ENCODE measurements at regions not wholly inside any gene's neighbourhood (a gene's known extent, or its start where the extent isn't known, plus 50 kb on each side); places are given as distances from the start of the nearest gene placed in this dataset.

DNA sequence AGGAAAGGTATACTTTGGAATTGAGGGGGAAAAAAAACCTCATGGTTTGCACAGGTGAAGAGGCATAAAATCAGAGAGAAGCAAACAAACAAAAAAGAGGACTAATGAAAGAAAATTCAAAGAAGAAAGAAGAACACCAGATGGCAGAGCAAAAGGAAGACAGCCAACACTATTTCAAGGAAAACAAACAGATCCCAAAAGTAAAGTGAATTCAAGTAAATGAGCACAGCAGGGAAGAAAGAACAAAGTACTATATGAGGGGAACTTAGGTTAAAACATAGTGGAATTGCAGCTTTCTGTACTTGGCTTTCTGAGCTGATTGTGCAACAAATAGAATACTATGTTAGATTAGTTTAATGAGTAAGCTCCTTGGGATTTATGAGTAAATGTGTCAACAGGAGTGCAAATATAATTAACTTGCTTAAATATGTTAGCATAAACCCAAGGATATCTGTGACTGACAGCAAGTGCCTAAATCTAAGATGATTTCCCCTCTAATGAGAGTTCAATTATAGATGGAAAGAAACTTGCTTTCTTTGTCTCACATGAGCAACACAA, 404.6 kb upstream of the CNTN5 start:
- H3K27ac ChIP-seq (ENCODE audit: low read length) = no peak overlapping the region
- no peaks in the 10 kb centered on the region for H3K79me2 ChIP-seq (ENCODE audit: low read length)
- no peaks in the 10 kb centered on the region for H4K20me1 ChIP-seq (ENCODE audit: low read length)
- H3K4me2 ChIP-seq (ENCODE audit: low read length) = peak overlapping the region; percentile 2; the same call in 1 of the 2 replicates
- no peaks in the 10 kb centered on the region for H3K9me2 ChIP-seq (replicated peaks; ENCODE audit: low read length)
- no peaks in the 10 kb centered on the region for H3K27me3 ChIP-seq (ENCODE audit: low read length)
- no TSS peak for BruUV-seq (replicated peaks)
- H3K9me3 ChIP-seq (ENCODE audit: low read length) = no peaks in the 10 kb centered on the region; the same call in 1 of the 2 replicates
- CTCF ChIA-PET = no interaction called here
- no peak overlapping the region for H2AFZ ChIP-seq (ENCODE audit: low read length)
- no peaks in the 10 kb centered on the region for H3F3A ChIP-seq (ENCODE audit: low read length, unreplicated experiment)
- H3K9ac ChIP-seq (ENCODE audit: low read length) = no peak overlapping the region
- H3K36me3 ChIP-seq (ENCODE audit: low read depth, low read length) = no peaks in the 10 kb centered on the region
- ATAC-seq (no peak), DNase-seq (peak; percentile 52)
- H3K4me1 ChIP-seq (ENCODE audit: insufficient read depth, low read length) = no peaks in the 10 kb centered on the region
- POLR2A ChIA-PET (ENCODE audit: unreplicated experiment) = no interaction called here
- TF ChIP-seq, protein P1, sequence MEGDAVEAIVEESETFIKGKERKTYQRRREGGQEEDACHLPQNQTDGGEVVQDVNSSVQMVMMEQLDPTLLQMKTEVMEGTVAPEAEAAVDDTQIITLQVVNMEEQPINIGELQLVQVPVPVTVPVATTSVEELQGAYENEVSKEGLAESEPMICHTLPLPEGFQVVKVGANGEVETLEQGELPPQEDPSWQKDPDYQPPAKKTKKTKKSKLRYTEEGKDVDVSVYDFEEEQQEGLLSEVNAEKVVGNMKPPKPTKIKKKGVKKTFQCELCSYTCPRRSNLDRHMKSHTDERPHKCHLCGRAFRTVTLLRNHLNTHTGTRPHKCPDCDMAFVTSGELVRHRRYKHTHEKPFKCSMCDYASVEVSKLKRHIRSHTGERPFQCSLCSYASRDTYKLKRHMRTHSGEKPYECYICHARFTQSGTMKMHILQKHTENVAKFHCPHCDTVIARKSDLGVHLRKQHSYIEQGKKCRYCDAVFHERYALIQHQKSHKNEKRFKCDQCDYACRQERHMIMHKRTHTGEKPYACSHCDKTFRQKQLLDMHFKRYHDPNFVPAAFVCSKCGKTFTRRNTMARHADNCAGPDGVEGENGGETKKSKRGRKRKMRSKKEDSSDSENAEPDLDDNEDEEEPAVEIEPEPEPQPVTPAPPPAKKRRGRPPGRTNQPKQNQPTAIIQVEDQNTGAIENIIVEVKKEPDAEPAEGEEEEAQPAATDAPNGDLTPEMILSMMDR (conservative IDR thresholded peaks at IDR 0.05; ENCODE audit: low read depth, low read length) = no peak
- TF ChIP-seq EZH2phosphoT487 (IDR thresholded peaks at IDR 0.05; ENCODE audit: borderline replicate concordance, low read length) (no peak), EZH2 (IDR thresholded peaks at IDR 0.05; ENCODE audit: low read length, unreplicated experiment) (no peak)
- no peak overlapping the region for H3K4me3 ChIP-seq (ENCODE audit: low read length)
- intact Hi-C loops (cut with micrococcal nuclease) = no loop called here

DNA sequence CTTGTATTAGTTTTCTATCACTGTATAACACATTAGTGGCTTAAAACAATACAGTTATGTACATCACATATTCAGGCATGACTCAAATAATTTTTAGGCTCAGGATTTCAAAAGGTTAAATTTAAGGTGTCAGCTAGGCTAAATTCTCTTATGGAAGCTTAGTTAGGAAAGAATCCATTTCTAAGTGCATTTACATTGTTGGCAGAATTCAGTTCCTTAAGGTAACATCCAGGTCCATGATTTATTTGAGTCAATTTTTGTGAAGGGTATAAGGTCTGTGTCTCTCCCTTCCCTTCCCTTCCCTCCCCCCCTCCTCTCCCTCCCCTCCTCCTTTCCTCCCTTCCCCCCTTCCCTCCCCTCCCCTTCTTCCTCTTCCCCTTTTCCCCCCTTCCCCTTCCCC, 399.0 kb upstream of the CNTN5 start:
- no peak for ATAC-seq
- no peak overlapping the region for H3K4me3 ChIP-seq (ENCODE audit: low read length)
- POLR2A ChIA-PET (ENCODE audit: unreplicated experiment) = no interaction called here

DNA sequence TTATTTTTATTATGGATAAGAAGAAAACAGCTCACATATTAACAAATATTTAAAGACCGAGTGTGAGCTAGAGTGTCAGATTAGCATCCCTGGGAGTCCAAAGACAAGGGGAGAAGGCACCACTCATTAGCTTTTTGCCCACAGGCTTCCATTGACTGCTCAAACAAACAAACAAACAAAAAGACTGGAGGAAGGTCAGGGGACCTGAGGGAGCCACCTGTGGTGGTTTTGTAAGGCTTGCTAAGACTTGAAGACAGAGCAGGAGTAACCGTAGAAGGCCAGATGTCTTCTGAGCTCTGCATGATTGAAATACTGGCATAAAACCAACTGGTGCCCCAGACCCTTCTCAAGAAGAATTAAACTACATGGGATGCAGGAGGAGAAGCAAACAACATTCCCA, 395.2 kb upstream of the CNTN5 start:
- TF ChIP-seq, protein P1 (conservative IDR thresholded peaks at IDR 0.05; ENCODE audit: low read depth, low read length) = no peak
- no peak for TF ChIP-seq EZH2phosphoT487 (IDR thresholded peaks at IDR 0.05; ENCODE audit: borderline replicate concordance, low read length)
- no peak for TF ChIP-seq EZH2 (IDR thresholded peaks at IDR 0.05; ENCODE audit: low read length, unreplicated experiment)
- ChIA-PET POLR2A (ENCODE audit: unreplicated experiment) (no interaction called here), CTCF (no interaction called here)
- Histone ChIP-seq H3K79me2 (ENCODE audit: low read length) (no peaks in the 10 kb centered on the region), H4K20me1 (ENCODE audit: low read length) (no peaks in the 10 kb centered on the region), H3K4me3 (ENCODE audit: low read length) (no peak overlapping the region), H3K27me3 (ENCODE audit: low read length) (no peaks in the 10 kb centered on the region), H3K4me2 (ENCODE audit: low read length) (no peak overlapping the region), H3K9me2 (replicated peaks; ENCODE audit: low read length) (no peaks in the 10 kb centered on the region), H3F3A (ENCODE audit: low read length, unreplicated experiment) (no peaks in the 10 kb centered on the region), H3K4me1 (ENCODE audit: insufficient read depth, low read length) (no peaks in the 10 kb centered on the region), H3K9ac (ENCODE audit: low read length) (no peak overlapping the region), H3K27ac (ENCODE audit: low read length) (no peak overlapping the region), H2AFZ (ENCODE audit: low read length) (no peak overlapping the region), H3K36me3 (ENCODE audit: low read depth, low read length) (no peaks in the 10 kb centered on the region), H3K9me3 (ENCODE audit: low read length) (no peaks in the 10 kb centered on the region; the same call in 1 of the 2 replicates)
- ATAC-seq (no peak), DNase-seq (no peak)
- no TSS peak for BruUV-seq (replicated peaks)
- intact Hi-C loops (cut with micrococcal nuclease) = no loop called here

More for the DNA sequence above, 399.0 kb upstream of the CNTN5 start:
- no TSS peak for BruUV-seq (replicated peaks)
- DNase-seq = no peak
- intact Hi-C loops (cut with micrococcal nuclease) = no loop called here
- Histone ChIP-seq H3K9me3 (ENCODE audit: low read length) (no peaks in the 10 kb centered on the region; the same call in 1 of the 2 replicates), H4K20me1 (ENCODE audit: low read length) (no peaks in the 10 kb centered on the region), H3K9ac (ENCODE audit: low read length) (no peak overlapping the region), H3K36me3 (ENCODE audit: low read depth, low read length) (no peaks in the 10 kb centered on the region), H3K4me2 (ENCODE audit: low read length) (no peak overlapping the region), H3K9me2 (replicated peaks; ENCODE audit: low read length) (no peaks in the 10 kb centered on the region), H2AFZ (ENCODE audit: low read length) (no peak overlapping the region), H3K27me3 (ENCODE audit: low read length) (no peaks in the 10 kb centered on the region), H3F3A (ENCODE audit: low read length, unreplicated experiment) (no peaks in the 10 kb centered on the region), H3K4me1 (ENCODE audit: insufficient read depth, low read length) (no peaks in the 10 kb centered on the region), H3K27ac (ENCODE audit: low read length) (no peak overlapping the region), H3K79me2 (ENCODE audit: low read length) (no peaks in the 10 kb centered on the region)
- TF ChIP-seq, protein P1 (conservative IDR thresholded peaks at IDR 0.05; ENCODE audit: low read depth, low read length) = no peak
- TF ChIP-seq EZH2 (IDR thresholded peaks at IDR 0.05; ENCODE audit: low read length, unreplicated experiment) = no peak
- TF ChIP-seq EZH2phosphoT487 (IDR thresholded peaks at IDR 0.05; ENCODE audit: borderline replicate concordance, low read length) = no peak
- CTCF ChIA-PET = no interaction called here
